Epithelial cell of esophagus (primary cell): ENCODE measurements at regions not wholly inside any gene's neighbourhood (a gene's known extent, or its start where the extent isn't known, plus 50 kb on each side); places are given as distances from the start of the nearest gene placed in this dataset.
A peak's percentile ranks its signal among the peaks of the same experiment; 100 is the strongest.

Source experiments
- DNase-seq: peaks from one replicate; pipeline ENCODE4 v3.0.0; 2010; ENCODE audit warnings: low read depth
- H3K4me3 ChIP-seq: 2 replicates; pipeline ENCODE4 v1.5.1; 2011; ENCODE audit warnings: mild to moderate bottlenecking, low read length, control low read depth
- TF ChIP-seq, protein P1 (sequence below): IDR thresholded peaks from 2 replicates; pipeline ENCODE4 v1.5.1; 2011; ENCODE audit warnings: low read depth, mild to moderate bottlenecking, low read length, control low read depth, inconsistent platforms; ENCODE audit not compliant: insufficient read depth; ENCODE audit errors: missing control alignments

DNA sequence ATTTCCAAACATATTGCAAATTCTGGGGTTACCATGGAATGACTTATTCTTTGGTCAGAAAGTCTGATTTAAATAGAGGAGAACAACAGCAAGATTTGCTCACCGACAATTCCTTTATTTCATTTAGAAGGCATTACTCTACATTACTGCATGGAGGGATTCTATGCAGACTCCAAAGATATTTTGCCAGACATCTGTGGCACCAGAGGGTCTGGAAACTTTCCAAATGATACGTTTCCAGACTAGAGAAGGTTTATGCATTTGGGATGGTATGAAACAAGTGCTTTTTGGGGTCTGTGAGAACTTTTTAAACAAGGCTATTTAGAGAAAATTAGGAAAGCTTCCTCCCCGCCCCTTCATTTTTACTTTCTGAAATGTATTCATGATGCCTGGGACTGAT is 125.3 kb downstream of the SAMD9 start:
- no peak for DNase-seq
- TF ChIP-seq, protein P1, sequence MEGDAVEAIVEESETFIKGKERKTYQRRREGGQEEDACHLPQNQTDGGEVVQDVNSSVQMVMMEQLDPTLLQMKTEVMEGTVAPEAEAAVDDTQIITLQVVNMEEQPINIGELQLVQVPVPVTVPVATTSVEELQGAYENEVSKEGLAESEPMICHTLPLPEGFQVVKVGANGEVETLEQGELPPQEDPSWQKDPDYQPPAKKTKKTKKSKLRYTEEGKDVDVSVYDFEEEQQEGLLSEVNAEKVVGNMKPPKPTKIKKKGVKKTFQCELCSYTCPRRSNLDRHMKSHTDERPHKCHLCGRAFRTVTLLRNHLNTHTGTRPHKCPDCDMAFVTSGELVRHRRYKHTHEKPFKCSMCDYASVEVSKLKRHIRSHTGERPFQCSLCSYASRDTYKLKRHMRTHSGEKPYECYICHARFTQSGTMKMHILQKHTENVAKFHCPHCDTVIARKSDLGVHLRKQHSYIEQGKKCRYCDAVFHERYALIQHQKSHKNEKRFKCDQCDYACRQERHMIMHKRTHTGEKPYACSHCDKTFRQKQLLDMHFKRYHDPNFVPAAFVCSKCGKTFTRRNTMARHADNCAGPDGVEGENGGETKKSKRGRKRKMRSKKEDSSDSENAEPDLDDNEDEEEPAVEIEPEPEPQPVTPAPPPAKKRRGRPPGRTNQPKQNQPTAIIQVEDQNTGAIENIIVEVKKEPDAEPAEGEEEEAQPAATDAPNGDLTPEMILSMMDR, result no peak
- H3K4me3 ChIP-seq, result no peak overlapping the region

DNA sequence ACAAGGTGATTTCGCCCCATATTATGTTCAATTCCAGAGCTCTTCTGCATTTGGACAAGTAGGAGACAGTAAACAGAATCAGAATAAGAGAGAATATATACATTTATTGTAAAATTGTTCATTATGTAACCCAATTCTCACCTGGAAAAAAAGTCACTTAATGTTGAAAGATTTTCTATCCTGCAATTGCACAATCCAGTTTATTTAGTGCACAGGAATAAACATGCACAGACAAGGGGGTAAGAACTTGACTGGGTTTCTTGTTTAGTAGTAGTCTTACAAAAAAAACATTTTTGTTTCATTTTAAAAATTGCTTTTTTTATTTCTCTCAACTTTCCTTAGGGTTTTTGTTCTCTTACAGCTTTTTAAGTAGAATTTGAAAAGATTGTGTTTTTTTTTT is 126.6 kb downstream of the SAMD9 start:
- no peak overlapping the region for H3K4me3 ChIP-seq
- DNase-seq, result peak; percentile 62
- TF ChIP-seq, protein P1, result no peak

- TF ChIP-seq, protein P1, result no peak
- no peak overlapping the region for H3K4me3 ChIP-seq
- peak; percentile 51 for DNase-seq
Observed at GRCh38 chr7:92988941-92989545, 128.7 kb downstream of the SAMD9 start.

DNA sequence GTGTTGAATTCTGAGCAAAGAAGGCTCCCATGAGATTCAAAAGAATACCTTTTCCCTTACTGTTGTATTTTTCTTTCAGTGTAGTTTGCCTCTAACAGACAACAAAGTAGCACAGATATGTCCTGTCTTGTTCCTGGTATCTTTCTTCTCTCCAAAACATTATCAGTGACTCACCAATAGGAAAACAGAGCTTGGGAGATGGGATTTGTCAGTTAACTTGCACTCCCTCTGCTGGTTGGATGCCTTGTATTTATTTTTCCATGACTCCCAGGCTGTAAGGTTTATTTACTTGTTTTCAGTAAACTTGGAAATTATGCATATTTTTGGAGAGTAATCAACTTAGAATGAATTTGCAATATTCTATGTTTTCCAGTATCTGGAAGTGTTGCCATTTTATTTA is 129.7 kb downstream of the SAMD9 start:
- H3K4me3 ChIP-seq, result no peak overlapping the region
- peak; percentile 91 for DNase-seq
- TF ChIP-seq, protein P1, result peak; percentile 70

DNA sequence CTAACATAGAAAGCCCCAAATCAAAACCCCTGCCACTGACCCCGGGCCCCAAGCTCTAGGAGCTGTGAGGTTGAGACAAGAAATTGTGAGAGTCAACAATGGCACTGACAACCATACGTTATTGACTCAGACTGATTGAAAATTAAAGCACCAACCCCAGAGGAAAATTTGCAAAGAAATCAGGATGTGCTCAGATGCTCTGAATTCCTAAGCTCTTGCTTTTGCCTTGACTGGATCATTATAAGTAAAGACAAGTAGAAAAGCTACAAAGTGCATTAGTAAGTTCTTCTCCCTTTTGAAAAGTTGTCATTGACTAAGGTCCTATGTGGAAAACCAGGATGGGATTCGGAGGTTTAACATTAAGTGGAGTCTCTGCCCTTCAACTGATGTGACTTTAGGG is 130.2 kb downstream of the SAMD9 start:
- TF ChIP-seq, protein P1, result no peak
- no peak overlapping the region for H3K4me3 ChIP-seq
- peak; percentile 13 for DNase-seq

DNA sequence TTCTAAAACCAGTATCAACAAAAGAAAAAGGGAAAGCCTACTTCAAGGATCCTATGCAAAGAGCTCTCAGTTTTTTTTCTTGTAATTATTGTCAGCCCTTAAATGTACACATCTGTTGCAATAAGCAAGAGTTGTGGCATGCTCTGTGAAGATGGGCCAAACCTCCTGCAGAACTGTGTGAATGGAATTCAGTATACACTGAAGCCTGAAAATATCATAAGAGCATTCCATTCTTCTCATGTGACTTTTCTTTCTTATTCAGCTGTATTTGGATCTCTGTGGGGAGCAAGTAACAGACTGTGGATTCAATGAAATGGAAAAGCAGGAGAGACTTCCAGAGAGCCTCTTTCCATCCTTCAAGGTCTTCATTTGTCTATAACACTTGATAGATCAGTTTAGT is 130.7 kb downstream of the SAMD9 start:
- DNase-seq, result peak; percentile 38
- TF ChIP-seq, protein P1, result no peak
- no peak overlapping the region for H3K4me3 ChIP-seq

DNA sequence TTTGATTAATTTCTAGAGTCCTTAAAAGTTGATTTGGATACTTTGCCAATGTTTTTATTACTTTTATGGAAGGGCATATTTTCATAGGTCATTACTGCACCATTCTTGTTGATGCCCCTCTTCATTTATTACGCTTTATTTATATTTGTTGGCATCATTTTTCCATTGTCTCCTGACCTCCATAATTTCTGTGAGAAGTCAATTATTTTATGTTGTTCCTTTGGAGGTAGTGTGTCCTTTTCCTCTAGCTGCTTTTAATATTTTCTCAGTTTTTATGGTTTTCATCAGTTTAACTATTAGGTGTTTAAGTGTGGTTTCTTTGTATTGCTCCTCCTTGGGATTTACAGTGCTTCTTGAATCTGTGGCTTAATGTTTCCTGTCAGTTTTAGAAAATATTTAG is 134.9 kb downstream of the SAMD9 start:
- no peak for DNase-seq
- TF ChIP-seq, protein P1, result no peak
- H3K4me3 ChIP-seq, result no peak overlapping the region
